ENCODE measurements at regions not wholly inside any gene's neighbourhood (a gene's known extent, or its start where the extent isn't known, plus 50 kb on each side); places are given as distances from the start of the nearest gene placed in this dataset.

DNA sequence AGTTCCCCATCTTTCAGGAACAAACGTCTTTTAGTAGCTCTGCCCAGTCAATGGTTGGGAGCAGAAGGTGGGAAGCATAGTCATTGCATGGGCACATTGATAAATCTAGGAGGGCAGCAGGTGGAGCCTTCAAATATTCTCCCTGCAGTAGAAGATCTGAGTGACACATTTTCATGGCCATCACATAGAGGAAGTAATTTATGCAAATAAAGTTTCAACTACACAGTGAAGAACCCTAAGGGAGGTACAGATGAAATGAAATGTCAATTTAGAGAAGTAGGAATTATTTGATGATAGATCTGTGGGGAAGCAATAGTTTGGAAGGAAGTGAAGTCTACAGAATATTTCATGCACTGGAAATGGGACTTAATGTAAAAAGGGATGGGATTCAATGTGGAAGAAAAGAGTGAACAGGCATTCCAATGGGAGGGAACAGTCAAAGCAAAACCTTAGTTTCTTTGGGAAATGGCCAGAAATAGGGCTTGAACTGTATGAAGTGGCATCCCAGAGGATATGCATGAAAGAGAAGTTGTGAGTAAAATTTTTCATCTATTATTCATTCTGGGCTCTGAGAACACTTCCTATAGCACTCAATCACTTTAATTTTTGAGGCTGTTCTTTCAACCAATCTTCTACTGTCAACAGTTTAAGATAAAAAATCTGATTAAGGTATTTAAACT is 256.2 kb upstream of the LUZP2 start:
- TF ChIP-seq, protein P1, sequence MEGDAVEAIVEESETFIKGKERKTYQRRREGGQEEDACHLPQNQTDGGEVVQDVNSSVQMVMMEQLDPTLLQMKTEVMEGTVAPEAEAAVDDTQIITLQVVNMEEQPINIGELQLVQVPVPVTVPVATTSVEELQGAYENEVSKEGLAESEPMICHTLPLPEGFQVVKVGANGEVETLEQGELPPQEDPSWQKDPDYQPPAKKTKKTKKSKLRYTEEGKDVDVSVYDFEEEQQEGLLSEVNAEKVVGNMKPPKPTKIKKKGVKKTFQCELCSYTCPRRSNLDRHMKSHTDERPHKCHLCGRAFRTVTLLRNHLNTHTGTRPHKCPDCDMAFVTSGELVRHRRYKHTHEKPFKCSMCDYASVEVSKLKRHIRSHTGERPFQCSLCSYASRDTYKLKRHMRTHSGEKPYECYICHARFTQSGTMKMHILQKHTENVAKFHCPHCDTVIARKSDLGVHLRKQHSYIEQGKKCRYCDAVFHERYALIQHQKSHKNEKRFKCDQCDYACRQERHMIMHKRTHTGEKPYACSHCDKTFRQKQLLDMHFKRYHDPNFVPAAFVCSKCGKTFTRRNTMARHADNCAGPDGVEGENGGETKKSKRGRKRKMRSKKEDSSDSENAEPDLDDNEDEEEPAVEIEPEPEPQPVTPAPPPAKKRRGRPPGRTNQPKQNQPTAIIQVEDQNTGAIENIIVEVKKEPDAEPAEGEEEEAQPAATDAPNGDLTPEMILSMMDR (conservative IDR thresholded peaks at IDR 0.05) = no peak
- TF ChIP-seq ZFX (IDR thresholded peaks at IDR 0.05) = no peak
- no peak overlapping the region for H3K27ac ChIP-seq

DNA sequence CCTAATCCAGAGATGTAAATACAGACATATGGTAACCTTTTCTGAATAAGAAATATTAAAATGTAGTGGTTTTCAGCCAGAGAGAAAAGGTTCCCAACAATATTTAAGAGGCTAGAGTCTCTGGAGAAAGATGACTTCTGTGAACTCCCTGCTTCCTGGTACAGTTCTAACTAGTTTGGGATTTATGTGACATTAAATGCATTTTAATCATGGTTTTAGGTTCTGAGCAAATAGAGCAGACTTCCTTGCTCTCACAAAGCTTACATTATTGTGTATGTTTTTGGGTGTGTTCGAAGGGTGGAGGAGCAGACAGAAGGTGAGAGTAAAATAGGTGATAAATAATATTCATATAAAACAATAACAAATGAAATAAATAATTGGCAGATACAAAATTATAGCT is 250.1 kb upstream of the LUZP2 start:
- TF ChIP-seq ZFX (IDR thresholded peaks at IDR 0.05) = no peak
- TF ChIP-seq, protein P1 (conservative IDR thresholded peaks at IDR 0.05) = no peak
- no peak overlapping the region for H3K27ac ChIP-seq

DNA sequence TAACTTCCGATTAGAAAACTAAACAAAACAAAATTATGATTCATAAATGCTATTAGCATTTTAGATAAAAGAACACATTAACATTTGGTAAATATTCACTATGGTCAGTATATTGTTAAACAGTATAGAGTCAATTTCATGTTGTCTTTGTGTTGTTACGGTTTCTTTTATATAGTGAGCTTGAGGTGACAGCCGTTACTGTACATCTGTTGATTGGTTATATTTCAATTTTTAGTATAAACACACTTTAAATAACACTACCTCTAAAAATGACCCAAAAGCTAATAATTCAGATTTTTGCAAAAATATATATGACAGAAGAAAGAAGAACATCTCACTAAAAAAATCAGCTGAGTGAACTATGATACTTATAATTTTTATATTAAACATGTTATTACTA is 249.0 kb upstream of the LUZP2 start:
- TF ChIP-seq, protein P1 (conservative IDR thresholded peaks at IDR 0.05) = no peak
- no peak overlapping the region for H3K27ac ChIP-seq

DNA sequence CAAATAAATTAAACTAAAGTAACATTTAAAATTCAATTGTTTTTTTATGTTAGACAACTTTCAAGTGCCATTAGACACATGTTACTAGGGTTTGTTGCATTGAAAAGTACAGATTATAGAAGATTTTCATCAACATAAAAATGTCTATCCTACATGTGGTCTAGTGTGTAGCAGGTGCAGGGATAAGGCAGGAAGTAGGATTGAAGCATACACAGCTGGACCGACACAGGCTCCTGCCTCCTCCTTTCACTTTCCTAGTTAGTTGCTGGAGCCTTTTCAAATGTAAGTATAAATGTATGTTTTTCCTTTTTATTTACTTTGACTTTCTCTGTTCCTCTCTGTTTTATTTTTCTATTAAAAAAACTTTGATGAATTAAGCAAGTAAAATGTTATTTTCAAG is 246.9 kb upstream of the LUZP2 start:
- TF ChIP-seq, protein P1 (conservative IDR thresholded peaks at IDR 0.05) = no peak
- TF ChIP-seq ZFX (IDR thresholded peaks at IDR 0.05) = no peak
- H3K27ac ChIP-seq = no peak overlapping the region

DNA sequence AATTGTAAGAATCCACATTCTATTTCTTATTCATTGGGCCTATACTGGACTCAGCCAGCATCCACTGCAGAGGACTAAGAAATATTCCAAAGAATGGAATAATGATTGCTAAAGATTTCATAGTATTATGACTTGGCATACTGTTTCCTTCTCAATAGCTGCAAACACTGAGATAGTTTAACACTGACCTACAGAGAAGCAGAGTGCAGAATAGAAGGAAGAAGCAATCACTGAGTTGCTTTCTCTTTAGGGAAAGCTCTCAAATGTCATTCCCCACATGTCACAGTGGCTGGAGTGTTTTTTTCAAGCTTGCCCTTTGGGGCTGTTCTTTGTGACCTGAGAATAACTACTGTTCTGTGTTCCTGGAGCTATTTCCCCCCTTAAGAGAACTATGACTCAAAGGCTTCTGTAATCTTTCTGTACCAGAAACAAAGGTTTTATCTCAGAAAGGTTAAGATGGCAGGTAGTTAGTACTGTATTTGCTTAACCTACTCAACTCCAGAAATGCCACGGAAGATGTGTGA is 243.6 kb upstream of the LUZP2 start:
- no peak overlapping the region for H3K27ac ChIP-seq
- no peak for TF ChIP-seq ZFX (IDR thresholded peaks at IDR 0.05)
- TF ChIP-seq, protein P1 (conservative IDR thresholded peaks at IDR 0.05) = no peak

DNA sequence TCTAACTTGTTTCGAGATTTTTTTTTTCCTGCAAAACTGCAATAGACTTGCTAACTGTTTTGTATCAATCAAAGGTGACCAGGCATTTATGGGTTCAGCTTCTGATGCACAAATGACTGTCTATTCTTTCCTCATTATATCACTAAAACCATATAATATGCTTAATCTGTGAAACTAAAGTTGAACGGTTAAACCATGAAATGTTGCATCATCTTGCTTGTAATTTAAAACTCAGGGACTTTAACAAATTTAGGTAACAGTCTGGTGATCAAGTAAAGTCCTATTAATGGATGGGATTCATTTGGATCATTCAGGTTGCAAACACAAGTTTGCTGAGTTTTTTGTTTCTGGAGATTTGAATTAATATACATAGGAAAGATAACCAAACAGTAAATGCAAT is 232.0 kb upstream of the LUZP2 start:
- no peak overlapping the region for H3K27ac ChIP-seq
- TF ChIP-seq ZFX (IDR thresholded peaks at IDR 0.05) = no peak
- TF ChIP-seq, protein P1 (conservative IDR thresholded peaks at IDR 0.05) = no peak

DNA sequence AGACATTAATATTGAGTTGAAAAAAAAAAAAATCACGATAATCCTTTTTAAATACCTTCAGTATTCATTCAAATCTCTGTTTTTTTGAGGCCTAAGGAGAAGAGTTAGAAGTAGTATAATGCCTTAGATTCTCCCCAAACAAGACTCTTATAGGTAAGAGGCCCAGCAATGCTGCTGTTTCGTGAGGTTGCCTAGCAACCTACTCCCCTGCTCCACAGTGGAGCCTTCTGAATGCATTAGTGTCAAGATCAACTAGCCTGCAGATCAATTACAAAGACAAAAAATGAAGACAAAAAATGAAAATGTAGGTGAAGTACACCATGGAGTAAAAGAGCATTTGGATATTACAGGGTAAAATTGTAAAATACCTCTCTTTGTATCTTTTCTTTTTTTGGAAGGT is 229.8 kb upstream of the LUZP2 start:
- no peak for TF ChIP-seq ZFX (IDR thresholded peaks at IDR 0.05)
- TF ChIP-seq, protein P1 (conservative IDR thresholded peaks at IDR 0.05) = no peak
- H3K27ac ChIP-seq = no peak overlapping the region

All from C4-2B (cell line).